ENCODE measurements at regions not wholly inside any gene's neighbourhood (a gene's known extent, or its start where the extent isn't known, plus 50 kb on each side); places are given as distances from the start of the nearest gene placed in this dataset.

DNA sequence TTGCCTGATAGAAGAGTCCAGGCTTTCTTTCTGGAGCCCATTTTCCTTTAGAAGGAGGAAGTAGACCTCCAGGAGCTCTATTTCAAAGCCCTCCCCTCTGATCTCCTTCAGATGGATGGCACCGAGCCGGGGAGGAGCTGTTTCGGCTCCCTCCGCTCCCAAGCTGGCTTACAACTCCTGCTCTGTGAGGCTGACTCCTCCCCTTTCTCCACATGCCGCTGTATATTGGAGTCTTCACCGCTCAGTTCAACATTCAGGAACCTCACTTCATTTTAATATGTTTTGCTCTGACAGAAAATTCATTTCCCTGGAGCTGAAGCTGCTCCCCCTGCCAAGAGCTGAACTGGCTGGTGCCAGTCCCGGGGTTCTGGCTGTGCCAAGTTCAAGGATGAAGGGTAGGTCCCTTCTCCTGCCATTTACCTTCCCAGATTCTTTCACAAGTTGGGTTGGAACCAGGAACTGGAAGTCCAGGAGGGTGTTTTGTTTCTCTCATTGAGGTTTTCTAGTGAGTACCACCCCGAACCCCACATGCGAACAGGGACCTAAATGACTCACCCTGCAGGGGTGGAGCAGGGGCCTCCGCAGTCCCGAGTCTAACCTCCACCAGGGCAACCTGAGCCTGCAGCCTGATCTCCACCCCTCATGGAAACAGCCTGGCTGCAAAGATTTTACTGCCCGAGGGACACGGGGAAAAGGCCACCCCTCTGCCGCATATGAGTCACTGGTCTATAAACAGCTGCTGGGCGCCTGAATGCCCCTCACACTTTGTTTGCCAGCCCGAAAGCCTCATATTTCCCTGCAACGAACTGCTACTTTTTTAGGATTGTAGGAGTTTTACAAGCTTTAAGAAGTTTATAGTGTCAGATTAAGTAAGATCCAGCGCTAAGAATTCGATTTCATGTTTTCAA lies 68.6 kb upstream of the FOXA2 start:
- H3K4me3 ChIP-seq, result no peak overlapping the region
- H3K27ac ChIP-seq, result no peak overlapping the region
- TF ChIP-seq, protein P1, sequence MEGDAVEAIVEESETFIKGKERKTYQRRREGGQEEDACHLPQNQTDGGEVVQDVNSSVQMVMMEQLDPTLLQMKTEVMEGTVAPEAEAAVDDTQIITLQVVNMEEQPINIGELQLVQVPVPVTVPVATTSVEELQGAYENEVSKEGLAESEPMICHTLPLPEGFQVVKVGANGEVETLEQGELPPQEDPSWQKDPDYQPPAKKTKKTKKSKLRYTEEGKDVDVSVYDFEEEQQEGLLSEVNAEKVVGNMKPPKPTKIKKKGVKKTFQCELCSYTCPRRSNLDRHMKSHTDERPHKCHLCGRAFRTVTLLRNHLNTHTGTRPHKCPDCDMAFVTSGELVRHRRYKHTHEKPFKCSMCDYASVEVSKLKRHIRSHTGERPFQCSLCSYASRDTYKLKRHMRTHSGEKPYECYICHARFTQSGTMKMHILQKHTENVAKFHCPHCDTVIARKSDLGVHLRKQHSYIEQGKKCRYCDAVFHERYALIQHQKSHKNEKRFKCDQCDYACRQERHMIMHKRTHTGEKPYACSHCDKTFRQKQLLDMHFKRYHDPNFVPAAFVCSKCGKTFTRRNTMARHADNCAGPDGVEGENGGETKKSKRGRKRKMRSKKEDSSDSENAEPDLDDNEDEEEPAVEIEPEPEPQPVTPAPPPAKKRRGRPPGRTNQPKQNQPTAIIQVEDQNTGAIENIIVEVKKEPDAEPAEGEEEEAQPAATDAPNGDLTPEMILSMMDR (IDR thresholded peaks at IDR 0.05), result no peak
- no peak for TF ChIP-seq POLR2A (IDR thresholded peaks at IDR 0.05)
- H3K27me3 ChIP-seq, result no peaks in the 10 kb centered on the region
- WGBS, 4 donors, result 47 to 61% (median 52%) methylated on average over 16 to 19 of the region's 19 CpGs
- intact Hi-C loops (cut with DNase I), result no loop called here
- H3K9me3 ChIP-seq (replicated peaks in 1 of 3), result no peaks in the 10 kb centered on the region
- H3K4me1 ChIP-seq (replicated peaks in 1 of 2), result no peaks in the 10 kb centered on the region
- DNase-seq, result no peak
- H3K36me3 ChIP-seq (replicated peaks in 1 of 2), result no peaks in the 10 kb centered on the region

DNA sequence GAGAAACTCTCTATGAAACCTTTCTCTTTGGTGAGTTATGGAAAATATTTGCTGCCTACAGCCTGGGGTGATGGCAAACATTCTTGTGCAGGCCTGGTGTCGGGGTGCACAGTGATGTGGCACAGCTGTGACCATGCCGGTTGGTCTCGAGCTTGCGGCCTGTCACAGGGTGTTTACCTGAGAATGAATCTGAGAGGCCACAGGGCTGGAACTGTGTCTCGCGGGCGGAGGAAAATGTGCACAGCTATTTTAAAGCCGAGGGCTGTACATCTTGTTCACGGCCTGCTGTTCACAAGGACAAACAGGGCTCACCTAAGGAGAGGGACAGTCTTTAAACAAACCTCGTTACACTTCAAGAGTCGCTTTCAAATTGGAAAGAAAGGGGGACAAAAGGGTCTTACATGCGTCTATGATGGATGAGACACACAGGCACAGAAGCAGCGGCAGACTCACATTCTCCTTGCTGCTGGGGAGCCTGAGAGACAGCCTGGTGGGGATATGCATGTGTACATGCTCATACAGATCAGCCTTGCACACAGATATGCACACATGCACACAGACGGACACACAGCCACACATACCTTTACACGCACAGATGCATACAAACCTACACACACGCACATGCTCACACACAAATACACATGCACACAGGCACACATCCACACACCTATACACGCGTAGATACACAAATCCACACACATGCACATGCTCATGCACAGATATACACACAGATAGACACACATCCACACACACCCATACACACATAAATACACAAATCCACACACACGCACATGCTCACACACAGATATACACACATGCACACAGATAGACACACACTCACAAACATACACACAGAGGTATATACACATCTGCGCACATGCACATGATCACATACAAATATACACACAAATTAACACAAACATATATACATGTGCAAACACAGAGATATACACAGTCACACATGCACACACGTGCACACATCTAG lies 69.6 kb upstream of the FOXA2 start:
- Histone ChIP-seq H3K27ac (no peak overlapping the region), H3K4me1 (replicated peaks in 1 of 2) (no peaks in the 10 kb centered on the region), H3K36me3 (replicated peaks in 1 of 2) (no peaks in the 10 kb centered on the region), H3K27me3 (no peaks in the 10 kb centered on the region), H3K9me3 (replicated peaks in 1 of 3) (no peaks in the 10 kb centered on the region), H3K4me3 (no peak overlapping the region)
- 74 to 82% (median 78%) methylated on average over 18 to 21 of the region's 21 CpGs for WGBS, 4 donors
- no peak for DNase-seq
- intact Hi-C loops (cut with DNase I), result no loop called here
- TF ChIP-seq POLR2A (IDR thresholded peaks at IDR 0.05), result no peak
- TF ChIP-seq, protein P1 (IDR thresholded peaks at IDR 0.05), result no peak

DNA sequence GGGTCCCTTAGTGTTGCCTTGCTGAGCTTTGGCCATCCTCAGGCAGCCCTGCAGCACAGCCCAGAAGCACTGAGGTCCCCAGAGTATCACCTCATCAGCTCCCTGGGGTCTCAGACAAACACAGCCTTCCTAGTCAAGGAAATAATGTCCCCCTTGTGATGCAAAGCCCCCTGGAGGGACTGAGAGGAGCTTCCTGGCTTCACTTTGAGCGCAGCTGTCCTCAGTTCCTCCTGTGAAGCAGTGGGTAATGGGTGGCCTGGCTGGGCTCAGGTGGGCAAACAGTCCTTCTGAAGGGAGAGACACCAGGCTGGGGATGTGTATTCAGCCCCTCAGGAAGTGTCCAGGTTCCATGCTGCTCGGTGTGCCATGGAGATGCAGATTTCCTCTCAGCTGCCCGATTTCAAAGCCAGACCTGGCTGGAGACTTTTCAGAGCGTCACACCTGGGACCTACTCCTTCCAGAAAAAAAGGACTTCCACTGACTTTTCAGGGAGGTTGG lies 79.2 kb upstream of the FOXA2 start:
- H3K27me3 ChIP-seq, result no peaks in the 10 kb centered on the region
- intact Hi-C loops (cut with DNase I), result no loop called here
- peaks cover 0 to 3% (median 0%) of the 10 kb centered on the region in 3 donors for H3K9me3 ChIP-seq (replicated peaks in 1 of 3)
- H3K4me3 ChIP-seq, result no peak overlapping the region
- H3K36me3 ChIP-seq (replicated peaks in 1 of 2), result no peaks in the 10 kb centered on the region
- 21 to 31% (median 29%) methylated on average over 3 to 4 of the region's 4 CpGs for WGBS, 4 donors
- H3K27ac ChIP-seq, result no peak overlapping the region
- no peak for DNase-seq
- no peaks in the 10 kb centered on the region for H3K4me1 ChIP-seq (replicated peaks in 1 of 2)
- no peak for TF ChIP-seq POLR2A (IDR thresholded peaks at IDR 0.05)
- TF ChIP-seq, protein P1 (IDR thresholded peaks at IDR 0.05), result no peak

DNA sequence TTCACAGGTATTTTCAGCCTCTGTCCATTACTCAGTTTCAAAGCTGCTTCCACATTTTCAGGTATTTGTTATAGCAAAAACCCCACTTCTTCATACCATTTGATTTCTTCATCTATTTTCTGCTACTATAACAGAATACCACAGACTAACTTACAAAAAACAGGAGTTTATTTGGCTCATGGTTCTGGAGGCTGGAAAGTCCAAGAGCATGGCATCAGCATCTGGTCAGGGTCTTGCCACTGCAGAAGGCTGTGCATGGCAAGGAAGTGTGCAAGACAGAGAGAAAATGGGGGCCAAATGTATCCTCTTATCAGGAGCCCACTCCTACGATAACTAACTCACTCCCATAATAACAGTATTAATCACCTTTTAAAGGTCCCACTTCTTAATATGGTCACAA lies 82.8 kb upstream of the FOXA2 start:
- TF ChIP-seq POLR2A (IDR thresholded peaks at IDR 0.05), result no peak
- TF ChIP-seq, protein P1 (IDR thresholded peaks at IDR 0.05), result no peak
- WGBS, 4 donors, result 62 to 86% (median 72%) methylated on average over 1 of the region's 1 CpG
- H3K27me3 ChIP-seq, result no peaks in the 10 kb centered on the region
- no peak overlapping the region for H3K27ac ChIP-seq
- intact Hi-C loops (cut with DNase I), result no loop called here
- no peaks in the 10 kb centered on the region for H3K4me1 ChIP-seq (replicated peaks in 1 of 2)
- DNase-seq, result no peak
- peaks cover 0 to 3% (median 0%) of the 10 kb centered on the region in 3 donors for H3K9me3 ChIP-seq (replicated peaks in 1 of 3)
- no peak overlapping the region for H3K4me3 ChIP-seq
- no peaks in the 10 kb centered on the region for H3K36me3 ChIP-seq (replicated peaks in 1 of 2)

Data from adrenal gland (tissue), 9 donors.